MM.1S (cell line): ENCODE measurements at regions not wholly inside any gene's neighbourhood (a gene's known extent, or its start where the extent isn't known, plus 50 kb on each side); places are given as distances from the start of the nearest gene placed in this dataset.

Source experiments
- DNase-seq: peaks from one replicate; pipeline ENCODE4 v3.0.0-alpha.2; 2015
- H2AFZ ChIP-seq: fragments of 300-600 bp; sonication (generic); 2 replicates; pipeline ENCODE4 v1.6.0; 2016; ENCODE audit warnings: antibody characterized with exemption, low read length
- H3F3A ChIP-seq: fragments of 300-600 bp; sonication (generic); 2 replicates; pipeline ENCODE4 v1.6.1; 2016; ENCODE audit warnings: mild to moderate bottlenecking, antibody characterized with exemption, low read length, moderate library complexity, mixed read lengths; ENCODE audit not compliant: insufficient read depth
- H3K27ac ChIP-seq: fragments of 300-600 bp; sonication (generic); 2 replicates; pipeline ENCODE4 v1.5.1; 2016; ENCODE audit warnings: mild to moderate bottlenecking, low read length
- H3K27me3 ChIP-seq: fragments of 300-600 bp; sonication (generic); replicated peaks from 2 replicates; pipeline ENCODE4 v1.6.0; 2016; ENCODE audit warnings: low read length; ENCODE audit not compliant: insufficient read depth
- H3K36me3 ChIP-seq: fragments of 300-600 bp; sonication (generic); replicated peaks from 2 replicates; pipeline ENCODE4 v1.6.1; 2016; ENCODE audit warnings: mild to moderate bottlenecking, low read length, mixed read lengths; ENCODE audit not compliant: insufficient read depth
- H3K4me1 ChIP-seq: fragments of 300-600 bp; sonication (generic); 2 replicates; pipeline ENCODE4 v1.6.1; 2016; ENCODE audit warnings: low read length, mixed read lengths
- H3K4me2 ChIP-seq: fragments of 300-600 bp; sonication (generic); 2 replicates; pipeline ENCODE4 v1.6.0; 2016; ENCODE audit warnings: low read depth, low read length
- H3K4me3 ChIP-seq: fragments of 300-600 bp; sonication (generic); 2 replicates; pipeline ENCODE4 v1.5.1; 2016; ENCODE audit warnings: low read length, mixed read lengths
- H3K79me2 ChIP-seq: fragments of 300-600 bp; sonication (generic); 2 replicates; pipeline ENCODE4 v1.6.1; 2016; ENCODE audit warnings: mixed run types, low read length, mixed read lengths
- H3K9ac ChIP-seq: fragments of 300-600 bp; sonication (generic); 2 replicates; pipeline ENCODE4 v1.6.1; 2016; ENCODE audit warnings: low read length, mixed read lengths
- H3K9me2 ChIP-seq: fragments of 300-600 bp; sonication (generic); replicated peaks from 2 replicates; pipeline ENCODE4 v1.6.1; 2016; ENCODE audit warnings: mild to moderate bottlenecking, low read length, mixed read lengths; ENCODE audit not compliant: insufficient read depth
- H3K9me3 ChIP-seq: fragments of 300-600 bp; sonication (generic); replicated peaks from 2 replicates; pipeline ENCODE4 v1.6.1; 2016; ENCODE audit warnings: mild to moderate bottlenecking, low read length, mixed read lengths; ENCODE audit not compliant: insufficient read depth
- H4K20me1 ChIP-seq: fragments of 300-600 bp; sonication (generic); 2 replicates; pipeline ENCODE4 v1.6.1; 2016; ENCODE audit warnings: mild to moderate bottlenecking, low read length, moderate library complexity, mixed read lengths; ENCODE audit not compliant: insufficient read depth
- EZH2 ChIP-seq: fragments of 300-600 bp; sonication (generic); optimal IDR thresholded peaks from 2 replicates; pipeline ENCODE3; 2017; ENCODE audit warnings: low read depth, mild to moderate bottlenecking, antibody characterized with exemption, low read length, mixed read lengths
- EZH2phosphoT487 ChIP-seq: fragments of 300-600 bp; sonication (generic); IDR thresholded peaks from 2 replicates; pipeline ENCODE4 v1.6.1; 2018; ENCODE audit warnings: antibody characterized with exemption, low read length
- TF ChIP-seq, protein P1 (sequence below): fragments of 300-600 bp; sonication (generic); IDR thresholded peaks from 2 replicates; pipeline ENCODE4 v1.5.1; 2016; ENCODE audit warnings: antibody characterized with exemption, low read length, mixed read lengths

GRCh38 chr4:18842431-18842830 lies 820.9 kb upstream of the LCORL start:
- TF ChIP-seq, protein P1, sequence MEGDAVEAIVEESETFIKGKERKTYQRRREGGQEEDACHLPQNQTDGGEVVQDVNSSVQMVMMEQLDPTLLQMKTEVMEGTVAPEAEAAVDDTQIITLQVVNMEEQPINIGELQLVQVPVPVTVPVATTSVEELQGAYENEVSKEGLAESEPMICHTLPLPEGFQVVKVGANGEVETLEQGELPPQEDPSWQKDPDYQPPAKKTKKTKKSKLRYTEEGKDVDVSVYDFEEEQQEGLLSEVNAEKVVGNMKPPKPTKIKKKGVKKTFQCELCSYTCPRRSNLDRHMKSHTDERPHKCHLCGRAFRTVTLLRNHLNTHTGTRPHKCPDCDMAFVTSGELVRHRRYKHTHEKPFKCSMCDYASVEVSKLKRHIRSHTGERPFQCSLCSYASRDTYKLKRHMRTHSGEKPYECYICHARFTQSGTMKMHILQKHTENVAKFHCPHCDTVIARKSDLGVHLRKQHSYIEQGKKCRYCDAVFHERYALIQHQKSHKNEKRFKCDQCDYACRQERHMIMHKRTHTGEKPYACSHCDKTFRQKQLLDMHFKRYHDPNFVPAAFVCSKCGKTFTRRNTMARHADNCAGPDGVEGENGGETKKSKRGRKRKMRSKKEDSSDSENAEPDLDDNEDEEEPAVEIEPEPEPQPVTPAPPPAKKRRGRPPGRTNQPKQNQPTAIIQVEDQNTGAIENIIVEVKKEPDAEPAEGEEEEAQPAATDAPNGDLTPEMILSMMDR: no peak
- TF ChIP-seq EZH2 (no peak), EZH2phosphoT487 (no peak)
- H3K9me3 ChIP-seq: no peaks in the 10 kb centered on the region
- no peaks in the 10 kb centered on the region for H3F3A ChIP-seq
- H3K79me2 ChIP-seq: no peaks in the 10 kb centered on the region
- no peaks in the 10 kb centered on the region for H3K36me3 ChIP-seq
- no peak overlapping the region for H2AFZ ChIP-seq
- H3K4me2 ChIP-seq: no peak overlapping the region
- no peaks in the 10 kb centered on the region for H3K9me2 ChIP-seq
- H3K9ac ChIP-seq: no peak overlapping the region
- H4K20me1 ChIP-seq: no peaks in the 10 kb centered on the region
- H3K27me3 ChIP-seq: no peaks in the 10 kb centered on the region
- H3K4me3 ChIP-seq: no peak overlapping the region
- no peak for DNase-seq
- no peaks in the 10 kb centered on the region for H3K4me1 ChIP-seq
- H3K27ac ChIP-seq: no peak overlapping the region

GRCh38 chr4:18840481-18840880 lies 818.9 kb upstream of the LCORL start:
- Histone ChIP-seq H3K27ac (no peak overlapping the region), H3K27me3 (no peaks in the 10 kb centered on the region), H3K79me2 (no peaks in the 10 kb centered on the region), H3K4me1 (no peaks in the 10 kb centered on the region), H3K9ac (no peak overlapping the region), H3K9me3 (no peaks in the 10 kb centered on the region), H3K36me3 (no peaks in the 10 kb centered on the region), H3K4me2 (no peak overlapping the region), H4K20me1 (no peaks in the 10 kb centered on the region), H3F3A (no peaks in the 10 kb centered on the region), H2AFZ (no peak overlapping the region), H3K9me2 (no peaks in the 10 kb centered on the region), H3K4me3 (no peak overlapping the region)
- TF ChIP-seq, protein P1: no peak
- TF ChIP-seq EZH2phosphoT487: no peak
- TF ChIP-seq EZH2: no peak
- DNase-seq: no peak

DNA sequence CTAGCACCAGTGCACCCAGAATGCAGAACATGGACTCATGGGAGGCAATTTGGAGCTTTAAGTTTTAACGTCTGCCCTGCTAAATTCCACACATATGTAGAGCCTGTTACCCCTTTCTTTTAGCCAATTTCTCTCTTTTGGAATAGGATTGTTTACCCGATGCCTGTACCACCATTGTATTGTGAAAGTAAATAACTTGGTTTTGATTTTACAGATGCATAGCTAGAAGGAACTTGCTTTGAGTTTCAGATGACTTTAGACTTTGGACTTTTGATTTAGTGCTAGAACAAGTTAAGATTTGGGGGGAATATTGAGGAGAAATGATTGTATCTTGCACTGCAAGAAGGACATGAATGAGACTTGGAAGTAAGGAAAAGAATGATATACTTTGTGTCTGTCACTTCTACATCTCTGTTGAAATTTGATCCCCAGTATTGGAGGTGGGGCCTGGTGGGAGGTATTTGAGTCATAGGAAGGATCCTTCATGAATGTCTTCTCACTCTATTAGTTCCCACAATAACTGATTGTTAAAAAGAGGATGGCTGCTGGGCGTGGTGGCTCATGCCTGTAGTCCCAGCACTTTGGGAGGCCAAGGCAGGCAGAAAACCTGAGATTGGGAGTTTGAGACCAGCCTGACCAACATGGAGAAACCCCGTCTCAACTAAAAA lies 794.8 kb upstream of the LCORL start:
- no peak overlapping the region for H3K4me2 ChIP-seq
- no peaks in the 10 kb centered on the region for H3K79me2 ChIP-seq
- H3K4me1 ChIP-seq: no peaks in the 10 kb centered on the region; the same call in 1 of the 2 replicates
- no peak for DNase-seq
- no peak overlapping the region for H2AFZ ChIP-seq
- no peak overlapping the region for H3K27ac ChIP-seq
- no peaks in the 10 kb centered on the region for H3K36me3 ChIP-seq
- no peaks in the 10 kb centered on the region for H3K9me3 ChIP-seq
- H4K20me1 ChIP-seq: no peaks in the 10 kb centered on the region
- H3K9ac ChIP-seq: no peak overlapping the region
- H3K9me2 ChIP-seq: no peaks in the 10 kb centered on the region
- H3F3A ChIP-seq: no peaks in the 10 kb centered on the region
- H3K4me3 ChIP-seq: no peak overlapping the region
- TF ChIP-seq EZH2phosphoT487: no peak
- no peak for TF ChIP-seq EZH2
- TF ChIP-seq, protein P1: no peak
- no peaks in the 10 kb centered on the region for H3K27me3 ChIP-seq
